ENCODE measurements at regions not wholly inside any gene's neighbourhood (a gene's known extent, or its start where the extent isn't known, plus 50 kb on each side); places are given as distances from the start of the nearest gene placed in this dataset.
"Not testable (repeated sequence)": the region's sequence is repeated elsewhere in the genome, so short reads cannot be mapped to it uniquely, and the experiment has no call there.

- H2AFZ ChIP-seq (ENCODE audit: low read length); in situ Hi-C loops (cut with HindIII; ENCODE audit: extremely low pct_ligation_motif_present, low pct_unique_long_range_greater_than_20kb); H3K79me2 ChIP-seq (ENCODE audit: insufficient read depth, low read length); H3K4me2 ChIP-seq (ENCODE audit: low read depth, low read length); intact Hi-C loops (cut with micrococcal nuclease; ENCODE audit: unreplicated experiment); H3K4me3 ChIP-seq (replicated peaks in 1 of 3; ENCODE audit: insufficient read depth in 1 of 3, low read depth in 2 of 3, low read length in 3 of 3); H3K27ac ChIP-seq (ENCODE audit: extremely low read length, insufficient read depth, low read length); FAIRE-seq; POLR2A ChIA-PET; H3K9ac ChIP-seq (ENCODE audit: insufficient read depth, low read depth, low read length); H3K4me1 ChIP-seq (ENCODE audit: insufficient read depth, low read length); H3K36me3 ChIP-seq (replicated peaks in 1 of 2; ENCODE audit: control insufficient read depth in 1 of 2, insufficient read depth in 2 of 2, low read length in 2 of 2); BruUV-seq (replicated peaks); H3K27me3 ChIP-seq (ENCODE audit: control insufficient read depth in 1 of 2, insufficient read depth in 2 of 2, low read length in 2 of 2); DNase-seq (ENCODE audit: low spot score); CTCF ChIA-PET (ENCODE audit: low intra/inter-chr PET ratio, low total read pairs); H4K20me1 ChIP-seq (ENCODE audit: insufficient read depth, low read length): not testable (repeated sequence)
- WGBS (ENCODE audit: low lambda C conversion rate): under 1% methylated on average over 4 of the region's 4 CpGs
- peak; percentile 73 for ATAC-seq
- H3K9me3 ChIP-seq (ENCODE audit: low read length): peaks cover 79% of the 10 kb centered on the region
These were observed 1893.1 kb downstream of the KHDRBS2 start for GRCh38 chr6:60392969-60393368.

GRCh38 chr6:60389094-60389493 lies 1896.9 kb downstream of the KHDRBS2 start:
- H3K27me3 ChIP-seq (ENCODE audit: control insufficient read depth in 1 of 2, insufficient read depth in 2 of 2, low read length in 2 of 2); CTCF ChIA-PET (ENCODE audit: low intra/inter-chr PET ratio, low total read pairs); ATAC-seq; H3K27ac ChIP-seq (ENCODE audit: extremely low read length, insufficient read depth, low read length); H4K20me1 ChIP-seq (ENCODE audit: insufficient read depth, low read length); H3K9ac ChIP-seq (ENCODE audit: insufficient read depth, low read depth, low read length); H3K36me3 ChIP-seq (replicated peaks in 1 of 2; ENCODE audit: control insufficient read depth in 1 of 2, insufficient read depth in 2 of 2, low read length in 2 of 2); H3K4me1 ChIP-seq (ENCODE audit: insufficient read depth, low read length); H2AFZ ChIP-seq (ENCODE audit: low read length); POLR2A ChIA-PET; BruUV-seq (replicated peaks); H3K4me2 ChIP-seq (ENCODE audit: low read depth, low read length); in situ Hi-C loops (cut with HindIII; ENCODE audit: extremely low pct_ligation_motif_present, low pct_unique_long_range_greater_than_20kb); intact Hi-C loops (cut with micrococcal nuclease; ENCODE audit: unreplicated experiment); H3K4me3 ChIP-seq (replicated peaks in 1 of 3; ENCODE audit: insufficient read depth in 1 of 3, low read depth in 2 of 3, low read length in 3 of 3); FAIRE-seq; DNase-seq (ENCODE audit: low spot score); H3K79me2 ChIP-seq (ENCODE audit: insufficient read depth, low read length): not testable (repeated sequence)
- H3K9me3 ChIP-seq (ENCODE audit: low read length): peaks cover 72% of the 10 kb centered on the region
- 18% methylated on average over 3 of the region's 3 CpGs for WGBS (ENCODE audit: low lambda C conversion rate)

- in situ Hi-C loops (cut with HindIII; ENCODE audit: extremely low pct_ligation_motif_present, low pct_unique_long_range_greater_than_20kb); H3K27ac ChIP-seq (ENCODE audit: extremely low read length, insufficient read depth, low read length); BruUV-seq (replicated peaks); H3K4me2 ChIP-seq (ENCODE audit: low read depth, low read length); CTCF ChIA-PET (ENCODE audit: low intra/inter-chr PET ratio, low total read pairs); H3K9ac ChIP-seq (ENCODE audit: insufficient read depth, low read depth, low read length); FAIRE-seq; H3K27me3 ChIP-seq (ENCODE audit: control insufficient read depth in 1 of 2, insufficient read depth in 2 of 2, low read length in 2 of 2); H3K4me3 ChIP-seq (replicated peaks in 1 of 3; ENCODE audit: insufficient read depth in 1 of 3, low read depth in 2 of 3, low read length in 3 of 3); H3K4me1 ChIP-seq (ENCODE audit: insufficient read depth, low read length); intact Hi-C loops (cut with micrococcal nuclease; ENCODE audit: unreplicated experiment); H4K20me1 ChIP-seq (ENCODE audit: insufficient read depth, low read length); POLR2A ChIA-PET; DNase-seq (ENCODE audit: low spot score); ATAC-seq; H3K36me3 ChIP-seq (replicated peaks in 1 of 2; ENCODE audit: control insufficient read depth in 1 of 2, insufficient read depth in 2 of 2, low read length in 2 of 2); H3K79me2 ChIP-seq (ENCODE audit: insufficient read depth, low read length); H2AFZ ChIP-seq (ENCODE audit: low read length): not testable (repeated sequence)
- H3K9me3 ChIP-seq (ENCODE audit: low read length): peaks cover 67% of the 10 kb centered on the region
- 57% methylated on average over 6 of the region's 6 CpGs for WGBS (ENCODE audit: low lambda C conversion rate)
These were observed 1901.4 kb downstream of the KHDRBS2 start for GRCh38 chr6:60384614-60385013.

- in situ Hi-C loops (cut with HindIII; ENCODE audit: extremely low pct_ligation_motif_present, low pct_unique_long_range_greater_than_20kb); H3K27ac ChIP-seq (ENCODE audit: extremely low read length, insufficient read depth, low read length); H3K4me1 ChIP-seq (ENCODE audit: insufficient read depth, low read length); H4K20me1 ChIP-seq (ENCODE audit: insufficient read depth, low read length); ATAC-seq; POLR2A ChIA-PET; H2AFZ ChIP-seq (ENCODE audit: low read length); H3K79me2 ChIP-seq (ENCODE audit: insufficient read depth, low read length); DNase-seq (ENCODE audit: low spot score); FAIRE-seq; H3K4me2 ChIP-seq (ENCODE audit: low read depth, low read length); H3K4me3 ChIP-seq (replicated peaks in 1 of 3; ENCODE audit: insufficient read depth in 1 of 3, low read depth in 2 of 3, low read length in 3 of 3); intact Hi-C loops (cut with micrococcal nuclease; ENCODE audit: unreplicated experiment); H3K9ac ChIP-seq (ENCODE audit: insufficient read depth, low read depth, low read length); H3K27me3 ChIP-seq (ENCODE audit: control insufficient read depth in 1 of 2, insufficient read depth in 2 of 2, low read length in 2 of 2); H3K36me3 ChIP-seq (replicated peaks in 1 of 2; ENCODE audit: control insufficient read depth in 1 of 2, insufficient read depth in 2 of 2, low read length in 2 of 2); BruUV-seq (replicated peaks); CTCF ChIA-PET (ENCODE audit: low intra/inter-chr PET ratio, low total read pairs): not testable (repeated sequence)
- H3K9me3 ChIP-seq (ENCODE audit: low read length): peaks cover 69% of the 10 kb centered on the region
- WGBS (ENCODE audit: low lambda C conversion rate): 23% methylated on average over 5 of the region's 5 CpGs
These were observed 1903.3 kb downstream of the KHDRBS2 start for GRCh38 chr6:60382771-60383170.
